Osteoblast (primary cell): ENCODE measurements at regions not wholly inside any gene's neighbourhood (a gene's known extent, or its start where the extent isn't known, plus 50 kb on each side); places are given as distances from the start of the nearest gene placed in this dataset.

ENCODE experiments used
- DNase-seq: peaks from one replicate; pipeline ENCODE4 v3.0.0; 2011; ENCODE audit warnings: low spot score, mixed read lengths; ENCODE audit not compliant: insufficient read length; ENCODE audit errors: missing footprints
- H2AFZ ChIP-seq: 2 replicates; pipeline ENCODE4 v1.6.0; 2011; ENCODE audit warnings: mild to moderate bottlenecking, low read length
- H3K27ac ChIP-seq: 2 replicates; pipeline ENCODE4 v1.5.1; 2011; ENCODE audit warnings: mild to moderate bottlenecking, low read depth, low read length, moderate library complexity
- H3K27me3 ChIP-seq: 2 replicates; pipeline ENCODE4 v1.6.0; 2012; ENCODE audit warnings: mild to moderate bottlenecking, control low read depth, inconsistent platforms, low read length, moderate library complexity; ENCODE audit not compliant: insufficient read depth
- H3K36me3 ChIP-seq: 2 replicates; pipeline ENCODE4 v1.5.1; 2011; ENCODE audit warnings: mild to moderate bottlenecking, low read length, control low read depth, moderate library complexity; ENCODE audit not compliant: insufficient read depth
- H3K4me1 ChIP-seq: 2 replicates; pipeline ENCODE4 v1.5.1; 2011; ENCODE audit warnings: mild to moderate bottlenecking, low read length, control low read depth, moderate library complexity; ENCODE audit not compliant: insufficient read depth
- H3K4me2 ChIP-seq: 2 replicates; pipeline ENCODE4 v1.6.0; 2011; ENCODE audit warnings: mild to moderate bottlenecking, low read length; ENCODE audit not compliant: insufficient read depth
- H3K4me3 ChIP-seq: fragments of 200-600 bp; sonication (generic); 3 replicates; pipeline ENCODE4 v1.5.1; 2012; ENCODE audit warnings: mild to moderate bottlenecking, low read length, inconsistent platforms; ENCODE audit not compliant: insufficient read depth
- H3K79me2 ChIP-seq: 2 replicates; pipeline ENCODE4 v1.6.0; 2012; ENCODE audit warnings: mild to moderate bottlenecking, low read length, control low read depth, inconsistent platforms; ENCODE audit not compliant: insufficient read depth
- H3K9me3 ChIP-seq: 2 replicates; pipeline ENCODE4 v1.5.1; 2011; ENCODE audit warnings: low read depth, low read length, control low read depth
- H4K20me1 ChIP-seq: 2 replicates; pipeline ENCODE4 v1.6.0; 2012; ENCODE audit warnings: mild to moderate bottlenecking, low read length, control low read depth; ENCODE audit not compliant: insufficient read depth
- CTCF ChIP-seq: IDR thresholded peaks from 2 replicates; pipeline ENCODE4 v1.5.1; 2011; ENCODE audit warnings: mild to moderate bottlenecking, low read depth, low read length, moderate library complexity; ENCODE audit errors: extremely low read depth

- Histone ChIP-seq H3K9me3 (no peaks in the 10 kb centered on the region), H3K4me3 (no peak overlapping the region), H3K36me3 (no peaks in the 10 kb centered on the region), H3K27ac (no peak overlapping the region), H3K27me3 (no peaks in the 10 kb centered on the region), H4K20me1 (no peaks in the 10 kb centered on the region), H3K4me2 (no peak overlapping the region), H3K4me1 (no peaks in the 10 kb centered on the region), H3K79me2 (no peaks in the 10 kb centered on the region), H2AFZ (no peak overlapping the region)
- TF ChIP-seq CTCF, result no peak
- no peak for DNase-seq
Observed at GRCh38 chr7:112640685-112641084, 149.5 kb downstream of the TMEM168 start.

GRCh38 chr7:112646783-112647182, 143.4 kb downstream of the TMEM168 start:
- Histone ChIP-seq H3K4me1 (no peaks in the 10 kb centered on the region), H3K9me3 (no peaks in the 10 kb centered on the region), H3K27ac (no peak overlapping the region), H3K27me3 (no peaks in the 10 kb centered on the region), H3K4me2 (no peak overlapping the region), H3K79me2 (no peaks in the 10 kb centered on the region), H2AFZ (no peak overlapping the region), H3K36me3 (no peaks in the 10 kb centered on the region), H4K20me1 (no peaks in the 10 kb centered on the region), H3K4me3 (no peak overlapping the region)
- no peak for TF ChIP-seq CTCF
- no peak for DNase-seq

- no peaks in the 10 kb centered on the region for H4K20me1 ChIP-seq
- H3K79me2 ChIP-seq, result no peaks in the 10 kb centered on the region
- no peaks in the 10 kb centered on the region for H3K36me3 ChIP-seq
- no peaks in the 10 kb centered on the region for H3K27me3 ChIP-seq
- no peak overlapping the region for H3K4me2 ChIP-seq
- H3K9me3 ChIP-seq, result no peaks in the 10 kb centered on the region
- DNase-seq, result no peak
- H3K27ac ChIP-seq, result no peak overlapping the region
- no peak for TF ChIP-seq CTCF
- H3K4me3 ChIP-seq, result no peak overlapping the region
- H3K4me1 ChIP-seq, result no peaks in the 10 kb centered on the region
- H2AFZ ChIP-seq, result no peak overlapping the region
Observed at GRCh38 chr7:112648781-112649180, 141.4 kb downstream of the TMEM168 start.

- no peaks in the 10 kb centered on the region for H3K4me1 ChIP-seq
- no peaks in the 10 kb centered on the region for H3K9me3 ChIP-seq
- no peak overlapping the region for H3K4me3 ChIP-seq
- DNase-seq, result no peak
- no peak overlapping the region for H2AFZ ChIP-seq
- no peaks in the 10 kb centered on the region for H4K20me1 ChIP-seq
- TF ChIP-seq CTCF, result no peak
- H3K27me3 ChIP-seq, result no peaks in the 10 kb centered on the region
- H3K4me2 ChIP-seq, result no peak overlapping the region
- H3K36me3 ChIP-seq, result no peaks in the 10 kb centered on the region
- no peaks in the 10 kb centered on the region for H3K79me2 ChIP-seq
- no peak overlapping the region for H3K27ac ChIP-seq
Observed at GRCh38 chr7:112649560-112649959, 140.6 kb downstream of the TMEM168 start.
